ENCODE measurements at regions not wholly inside any gene's neighbourhood (a gene's known extent, or its start where the extent isn't known, plus 50 kb on each side); places are given as distances from the start of the nearest gene placed in this dataset.

GRCh38 chr10:27621461-27621860 is 117.4 kb downstream of the RAB18 start:
- DNase-seq (ENCODE audit: low read depth, low spot score) (no peak), ATAC-seq (no peak)
- ChIA-PET RAD21 (ENCODE audit: low non-redundant PET in 1 of 2, low total read pairs in 2 of 2, uncharacterized antibody in 2 of 2, unreplicated experiment in 2 of 2) (no interaction called here), CTCF (no interaction called here), POLR2A (no interaction called here)
- Histone ChIP-seq H3K9me2 (ENCODE audit: insufficient read depth) (no peaks in the 10 kb centered on the region), H3K79me2 (ENCODE audit: insufficient read depth, low read length) (no peaks in the 10 kb centered on the region), H4K20me1 (ENCODE audit: insufficient read depth) (no peaks in the 10 kb centered on the region), H3K4me1 (ENCODE audit: control insufficient read depth in 1 of 2, insufficient read depth in 2 of 2, low read length in 2 of 2) (no peaks in the 10 kb centered on the region), H3K4me3 (replicated peaks in 1 of 2; ENCODE audit: low read depth in 1 of 2, low read length in 2 of 2) (no peak overlapping the region), H3K9me3 (ENCODE audit: control insufficient read depth in 1 of 2, insufficient read depth in 1 of 2, low read depth in 1 of 2, low read length in 2 of 2) (no peaks in the 10 kb centered on the region), H3K9ac (ENCODE audit: low read length) (no peak overlapping the region), H2AFZ (ENCODE audit: low read depth, low read length, poor library complexity, severe bottlenecking) (no peak overlapping the region), H3K27ac (ENCODE audit: low read depth, low read length) (no peak overlapping the region), H3K4me2 (ENCODE audit: low read length) (no peak overlapping the region), H3K27me3 (ENCODE audit: insufficient read depth, low read length) (no peaks in the 10 kb centered on the region), H3K36me3 (ENCODE audit: control insufficient read depth in 1 of 2, insufficient read depth in 2 of 2, low read length in 2 of 2) (no peaks in the 10 kb centered on the region)
- BruUV-seq (replicated peaks), result no TSS peak
- intact Hi-C loops (cut with micrococcal nuclease), result no loop called here
- no peak for TF ChIP-seq ATF3 (IDR thresholded peaks at IDR 0.05)
- TF ChIP-seq EZH2 (IDR thresholded peaks at IDR 0.05), result no peak
- no peak for TF ChIP-seq SIN3A (IDR thresholded peaks at IDR 0.05; ENCODE audit: low read depth)
- TF ChIP-seq FOSL1 (IDR thresholded peaks at IDR 0.05; ENCODE audit: low read depth), result no peak
- TF ChIP-seq REST (IDR thresholded peaks at IDR 0.05; ENCODE audit: low read depth), result no peak
- TF ChIP-seq POLR2AphosphoS5 (IDR thresholded peaks at IDR 0.05; ENCODE audit: low read depth, low read length), result no peak
- no peak for TF ChIP-seq POLR2A (IDR thresholded peaks at IDR 0.05; ENCODE audit: borderline replicate concordance, extremely low read depth, insufficient read depth, insufficient read length)
- no peak for TF ChIP-seq MAX (IDR thresholded peaks at IDR 0.05)
- no peak for TF ChIP-seq CBX3 (IDR thresholded peaks at IDR 0.05; ENCODE audit: low read depth)
- no peak for TF ChIP-seq SP1 (IDR thresholded peaks at IDR 0.05; ENCODE audit: low read depth)
- TF ChIP-seq RAD21 (IDR thresholded peaks at IDR 0.05; ENCODE audit: low read depth), result no peak
- no peak for TF ChIP-seq YY1 (IDR thresholded peaks at IDR 0.05; ENCODE audit: extremely low read depth, insufficient replicate concordance, low read depth, low read length)
- no peak for TF ChIP-seq CEBPB (IDR thresholded peaks at IDR 0.05; ENCODE audit: low read depth)
- TF ChIP-seq ZNF274 (IDR thresholded peaks at IDR 0.05; ENCODE audit: low read depth, low read length), result no peak
- TF ChIP-seq ELF1 (IDR thresholded peaks at IDR 0.05; ENCODE audit: borderline replicate concordance, low read depth), result no peak
- TF ChIP-seq ZFX (IDR thresholded peaks at IDR 0.05), result no peak
- TF ChIP-seq CTCF (IDR thresholded peaks at IDR 0.05 in 2 of 3, conservative IDR thresholded peaks at IDR 0.05 in 1 of 3; ENCODE audit: borderline replicate concordance in 1 of 3, insufficient read depth in 1 of 3, low read depth in 2 of 3, low read length in 2 of 3), result no peak
- no peak for TF ChIP-seq ZBTB33 (IDR thresholded peaks at IDR 0.05; ENCODE audit: extremely low read depth, insufficient replicate concordance, low read length)
- no peak for TF ChIP-seq SRF (IDR thresholded peaks at IDR 0.05; ENCODE audit: low read depth)
- no peak for TF ChIP-seq TCF7L2 (IDR thresholded peaks at IDR 0.05; ENCODE audit: borderline replicate concordance, extremely low read depth, insufficient read depth, insufficient read length)
